ENCODE measurements at regions not wholly inside any gene's neighbourhood (a gene's known extent, or its start where the extent isn't known, plus 50 kb on each side); places are given as distances from the start of the nearest gene placed in this dataset.
A peak's percentile ranks its signal among the peaks of the same experiment; 100 is the strongest.

GRCh38 chr9:129486756-129487657 is 133.9 kb downstream of the C9orf50 start:
- Histone ChIP-seq H3K4me1 (peaks cover 5 to 56% (median 31%) of the 10 kb centered on the region in 4 donors), H3K4me3 (no peak overlapping the region), H3K27ac (peak overlapping the region; percentile 96 to 99 (median 99)), H3K36me3 (no peaks in the 10 kb centered on the region), H3K9me3 (no peaks in the 10 kb centered on the region), H3K27me3 (no peaks in the 10 kb centered on the region)
- TF ChIP-seq POLR2A (IDR thresholded peaks at IDR 0.05) = peak; percentile 90
- TF ChIP-seq, protein P1, sequence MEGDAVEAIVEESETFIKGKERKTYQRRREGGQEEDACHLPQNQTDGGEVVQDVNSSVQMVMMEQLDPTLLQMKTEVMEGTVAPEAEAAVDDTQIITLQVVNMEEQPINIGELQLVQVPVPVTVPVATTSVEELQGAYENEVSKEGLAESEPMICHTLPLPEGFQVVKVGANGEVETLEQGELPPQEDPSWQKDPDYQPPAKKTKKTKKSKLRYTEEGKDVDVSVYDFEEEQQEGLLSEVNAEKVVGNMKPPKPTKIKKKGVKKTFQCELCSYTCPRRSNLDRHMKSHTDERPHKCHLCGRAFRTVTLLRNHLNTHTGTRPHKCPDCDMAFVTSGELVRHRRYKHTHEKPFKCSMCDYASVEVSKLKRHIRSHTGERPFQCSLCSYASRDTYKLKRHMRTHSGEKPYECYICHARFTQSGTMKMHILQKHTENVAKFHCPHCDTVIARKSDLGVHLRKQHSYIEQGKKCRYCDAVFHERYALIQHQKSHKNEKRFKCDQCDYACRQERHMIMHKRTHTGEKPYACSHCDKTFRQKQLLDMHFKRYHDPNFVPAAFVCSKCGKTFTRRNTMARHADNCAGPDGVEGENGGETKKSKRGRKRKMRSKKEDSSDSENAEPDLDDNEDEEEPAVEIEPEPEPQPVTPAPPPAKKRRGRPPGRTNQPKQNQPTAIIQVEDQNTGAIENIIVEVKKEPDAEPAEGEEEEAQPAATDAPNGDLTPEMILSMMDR (IDR thresholded peaks at IDR 0.05) = no peak
- peak; percentile 86 to 95 (median 92) for DNase-seq
- peak; percentile 30 to 67 (median 49) for ATAC-seq
- intact Hi-C loops (cut with DNase I) = loop anchor here (5.0 to 10.0 kb wide), 3 partner anchors 152 to 312 kb away; partner anchors contain the start of gene IER5L (in 2 of the 2)
- WGBS (ENCODE audit: insufficient coverage, low coverage, low lambda C conversion rate, missing lambda C conversion rate) = no CpG with 5 or more reads among the region's 13 CpGs

GRCh38 chr9:129485145-129485774 is 135.6 kb downstream of the C9orf50 start:
- Histone ChIP-seq H3K4me3 (no peak overlapping the region), H3K36me3 (no peaks in the 10 kb centered on the region), H3K4me1 (peaks cover 5 to 50% (median 24%) of the 10 kb centered on the region in 4 donors), H3K9me3 (no peaks in the 10 kb centered on the region), H3K27me3 (no peaks in the 10 kb centered on the region), H3K27ac (peak overlapping the region in 2 of 3 donors; percentile 96 to 99)
- 77% methylated on average over 8 of the region's 9 CpGs for WGBS (ENCODE audit: insufficient coverage, low coverage, low lambda C conversion rate, missing lambda C conversion rate)
- no peak for DNase-seq
- TF ChIP-seq, protein P1 (IDR thresholded peaks at IDR 0.05) = no peak
- no peak for TF ChIP-seq POLR2A (IDR thresholded peaks at IDR 0.05)
- intact Hi-C loops (cut with DNase I) = loop anchor here (5.0 to 10.0 kb wide), 3 partner anchors 150 to 310 kb away; partner anchors contain the start of gene IER5L (in 2 of the 2)
- ATAC-seq = no peak

GRCh38 chr9:129484352-129485000 is 136.4 kb downstream of the C9orf50 start:
- no peaks in the 10 kb centered on the region for H3K27me3 ChIP-seq
- TF ChIP-seq POLR2A (IDR thresholded peaks at IDR 0.05) = no peak
- TF ChIP-seq, protein P1 (IDR thresholded peaks at IDR 0.05) = no peak
- ATAC-seq = no peak
- no peaks in the 10 kb centered on the region for H3K36me3 ChIP-seq
- peaks cover 5 to 44% (median 23%) of the 10 kb centered on the region in 4 donors for H3K4me1 ChIP-seq
- intact Hi-C loops (cut with DNase I) = loop anchor here (10.0 kb wide), 2 partner anchors 150 to 310 kb away; partner anchors contain the start of gene IER5L (in 1 of the 2)
- no peaks in the 10 kb centered on the region for H3K9me3 ChIP-seq
- peak overlapping the region; percentile 99 to 100 (median 99) for H3K27ac ChIP-seq
- no peak for DNase-seq
- 64% methylated on average over 5 of the region's 11 CpGs for WGBS (ENCODE audit: insufficient coverage, low coverage, low lambda C conversion rate, missing lambda C conversion rate)
- H3K4me3 ChIP-seq = no peak overlapping the region
